Femur (tissue), 1 donor: ENCODE measurements at regions not wholly inside any gene's neighbourhood (a gene's known extent, or its start where the extent isn't known, plus 50 kb on each side); places are given as distances from the start of the nearest gene placed in this dataset.

Experiments
- DNase-seq: peaks from one replicate; pipeline ENCODE4 v3.0.0-alpha.2; 2017

- no peak for DNase-seq
These were observed 109.6 kb downstream of the WDR11 start for GRCh38 chr10:120960725-120961124.

- DNase-seq, result peak; percentile 76
These were observed 110.9 kb downstream of the WDR11 start for GRCh38 chr10:120961795-120962755.

- DNase-seq, result no peak
These were observed 111.8 kb downstream of the WDR11 start for GRCh38 chr10:120962756-120963593.

- no peak for DNase-seq
These were observed 112.5 kb downstream of the WDR11 start for GRCh38 chr10:120963594-120964220.

DNA sequence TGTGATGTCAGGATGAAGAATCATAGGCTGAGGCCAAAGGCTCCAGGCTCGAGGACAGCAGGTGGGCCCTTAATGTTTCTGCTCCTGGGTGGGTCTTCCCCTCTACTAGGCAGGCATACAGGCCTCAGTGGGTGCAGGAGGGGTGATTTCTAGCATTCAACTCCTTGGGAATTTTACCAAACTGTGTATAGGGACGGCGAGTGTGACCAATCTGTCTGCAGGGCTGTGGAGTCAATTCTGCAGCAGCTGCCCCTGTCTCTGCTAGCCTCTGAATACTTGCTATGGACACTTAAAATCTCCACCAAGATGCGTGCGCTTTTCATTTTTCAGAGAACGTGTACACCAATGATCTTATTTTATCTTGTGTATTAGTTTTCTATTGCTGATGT, 115.5 kb downstream of the WDR11 start:
- no peak for DNase-seq

DNA sequence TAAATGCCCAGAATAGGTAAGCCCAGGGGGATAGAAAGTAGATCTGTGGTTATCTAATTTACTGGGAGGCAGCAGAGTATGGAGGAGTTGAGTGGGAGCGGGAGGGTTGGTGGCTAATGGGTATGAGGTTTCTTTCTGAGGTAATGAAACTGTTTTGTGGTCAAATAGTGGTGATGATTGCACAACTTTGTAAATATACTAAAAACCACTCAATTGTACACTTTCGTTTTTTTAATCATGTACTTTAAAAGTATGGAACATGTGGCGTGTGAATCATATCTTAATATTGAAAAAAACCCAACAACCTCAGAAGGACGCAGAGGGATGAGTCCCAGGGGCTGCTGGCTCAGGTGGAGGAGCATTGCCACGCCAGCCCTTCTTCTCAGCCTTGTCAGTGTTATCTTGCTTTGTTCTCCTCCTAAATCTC, 118.1 kb downstream of the WDR11 start:
- no peak for DNase-seq

DNA sequence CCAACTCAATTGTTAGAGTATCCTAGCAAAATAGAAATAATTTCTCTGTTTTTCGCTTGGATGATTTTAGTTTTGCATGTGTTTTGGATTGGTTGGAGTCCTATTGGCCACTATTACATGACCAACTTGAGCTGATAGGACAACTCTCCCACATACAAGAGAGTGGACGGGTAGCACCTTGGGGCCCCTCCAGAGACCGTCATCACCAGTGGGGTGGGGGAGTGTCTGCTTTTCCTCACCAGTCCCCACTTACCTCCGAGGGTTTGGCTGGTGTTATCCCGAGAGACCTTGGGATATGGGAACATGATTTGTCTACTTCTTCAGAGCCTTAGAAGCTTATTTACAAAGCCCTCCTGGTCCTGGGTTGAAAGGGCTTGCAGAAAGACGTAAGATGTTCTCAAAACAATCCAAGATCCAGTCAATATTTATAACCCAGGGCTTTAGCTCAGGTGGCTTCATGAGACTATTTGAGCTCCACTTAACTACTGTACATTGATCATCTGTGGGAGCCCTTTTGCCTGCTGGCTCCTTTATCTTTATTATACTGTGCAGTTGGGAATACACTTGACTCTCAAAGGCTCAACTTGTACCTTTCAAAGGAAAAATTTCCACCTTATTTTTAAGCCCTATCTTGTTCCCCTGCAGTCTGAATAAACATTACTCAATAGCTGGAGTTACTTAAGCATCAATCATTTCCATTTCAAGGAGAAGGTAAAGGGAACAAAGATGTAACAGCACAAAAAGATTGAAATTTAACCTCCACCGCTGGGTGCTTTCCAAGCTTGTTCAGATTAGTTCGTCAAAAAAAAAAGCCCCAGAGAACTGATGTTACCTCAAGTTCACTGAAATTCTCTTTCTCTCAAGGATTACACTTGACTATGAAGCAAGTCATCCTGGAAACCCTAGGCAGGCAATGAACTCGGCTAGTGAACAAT, 119.7 kb downstream of the WDR11 start:
- no peak for DNase-seq

DNA sequence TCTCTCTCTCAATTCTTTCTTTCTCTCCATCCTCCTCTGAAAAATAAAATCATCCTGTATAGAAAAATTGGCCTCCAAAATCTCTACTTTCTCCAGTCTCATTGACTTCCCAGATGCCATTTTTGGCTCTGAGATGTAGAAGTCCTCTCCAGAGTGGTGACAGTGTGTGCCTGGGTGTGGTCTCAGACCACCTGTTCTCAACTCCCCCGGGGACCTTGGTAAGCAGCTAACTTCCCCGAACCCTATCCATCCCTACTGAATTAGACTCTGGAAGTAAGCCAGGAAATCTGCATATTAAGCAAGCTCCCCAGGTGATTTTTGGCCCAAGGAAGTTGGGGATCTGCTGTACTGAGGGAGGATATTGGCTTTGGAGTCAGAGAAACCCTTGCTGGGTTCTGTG, 120.5 kb downstream of the WDR11 start:
- DNase-seq, result no peak

DNA sequence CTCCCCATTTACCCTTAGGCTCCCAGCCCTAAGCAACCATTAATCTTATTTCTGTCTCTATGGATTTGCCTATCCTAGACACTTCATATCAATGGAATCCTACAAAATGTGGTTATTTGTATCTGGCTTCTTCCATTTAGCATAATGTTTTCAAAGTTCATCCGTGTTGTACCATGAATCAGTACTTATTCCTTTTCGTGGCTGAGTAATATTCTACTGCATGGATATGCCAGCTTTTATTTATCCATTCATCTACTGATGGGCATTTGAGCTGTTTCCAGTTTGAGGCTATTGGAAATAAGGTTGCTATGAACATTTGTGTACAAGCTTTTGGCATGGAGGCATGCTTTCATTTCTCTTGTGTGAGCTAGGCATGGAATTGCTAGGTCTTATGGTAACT, 121.1 kb downstream of the WDR11 start:
- DNase-seq, result no peak

- DNase-seq, result no peak
These were observed 124.1 kb downstream of the WDR11 start for GRCh38 chr10:120975072-120975867.

DNA sequence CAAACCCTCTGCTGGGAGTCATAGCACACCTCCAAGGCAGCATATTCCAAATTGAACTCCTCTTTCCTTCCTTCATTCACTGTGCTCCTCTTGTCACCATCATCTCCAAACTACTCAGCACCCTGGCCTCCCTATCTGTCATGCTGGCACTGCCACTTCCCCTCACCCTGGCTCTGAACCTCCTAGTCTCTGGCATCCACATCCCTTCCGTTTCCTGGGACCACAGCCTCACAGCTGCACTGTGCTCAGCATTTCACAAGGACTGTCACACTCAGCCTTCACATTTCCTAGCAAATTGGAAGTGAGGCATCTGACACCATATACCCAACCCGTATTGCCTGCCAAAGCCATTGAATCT, 124.7 kb downstream of the WDR11 start:
- DNase-seq, result no peak

DNA sequence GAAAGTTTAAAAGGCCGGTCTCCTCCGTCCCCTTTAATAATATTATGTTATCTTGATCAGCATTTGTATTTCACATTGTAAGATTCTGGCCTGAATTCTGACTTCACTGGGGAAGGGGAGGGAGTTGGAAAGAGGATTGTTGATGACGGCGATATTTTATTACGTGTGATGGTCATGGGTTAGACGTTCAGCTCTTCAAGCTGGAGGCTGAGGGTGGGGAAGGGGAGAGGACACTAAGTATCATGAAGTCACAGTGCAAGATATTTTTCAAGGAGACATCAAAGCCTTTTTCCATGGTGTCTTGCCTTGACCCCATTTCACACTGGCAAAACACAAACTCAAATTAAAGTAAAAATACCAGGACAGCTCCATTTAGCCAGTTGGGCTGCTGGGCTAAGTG, 126.7 kb downstream of the WDR11 start:
- no peak for DNase-seq

DNA sequence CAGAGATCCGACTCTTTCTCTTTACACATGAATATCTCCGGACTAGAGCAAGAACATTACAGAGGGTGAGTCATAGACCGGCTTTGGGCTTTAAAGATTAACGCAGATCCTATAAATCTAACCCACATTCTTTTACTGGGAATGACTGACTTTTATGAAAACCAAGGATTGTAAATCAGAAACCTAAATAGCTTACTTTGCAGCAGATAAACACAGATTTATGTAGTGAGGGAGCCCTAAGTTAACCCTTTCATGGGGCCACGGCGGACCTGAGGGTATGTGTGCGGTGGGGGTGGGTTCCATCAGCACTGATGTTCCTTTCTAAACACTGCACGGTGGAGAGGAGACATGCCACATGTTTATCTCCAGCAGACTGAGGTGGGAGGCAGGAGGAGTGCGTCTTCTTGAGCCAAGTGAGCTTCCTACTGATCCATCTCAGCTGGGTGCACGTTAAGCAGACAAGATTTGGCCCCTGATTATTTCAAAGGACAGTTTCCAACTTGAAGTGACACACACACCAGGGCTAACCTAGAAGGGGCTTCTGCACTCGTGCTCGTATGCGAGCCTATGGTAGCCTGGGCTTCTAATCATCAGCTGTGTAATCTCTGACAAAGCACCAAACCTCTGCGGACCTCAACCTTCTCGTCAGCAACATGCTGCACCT, 127.6 kb downstream of the WDR11 start:
- DNase-seq, result no peak

GRCh38 chr10:120979435-120980278, 128.5 kb downstream of the WDR11 start:
- DNase-seq, result peak; percentile 29

GRCh38 chr10:120980279-120981255, 129.4 kb downstream of the WDR11 start:
- DNase-seq, result no peak

GRCh38 chr10:120981601-120982391, 130.6 kb downstream of the WDR11 start:
- DNase-seq, result no peak

GRCh38 chr10:120982507-120982906, 131.3 kb downstream of the WDR11 start:
- DNase-seq, result no peak

GRCh38 chr10:120983721-120984120, 132.6 kb downstream of the WDR11 start:
- DNase-seq, result no peak
